K562 (cell line): ENCODE measurements at regions not wholly inside any gene's neighbourhood (a gene's known extent, or its start where the extent isn't known, plus 50 kb on each side); places are given as distances from the start of the nearest gene placed in this dataset.

Source experiments
- MAX ChIP-seq: sonication (generic); formaldehyde crosslinking; IDR thresholded peaks from 2 replicates; pipeline ENCODE4 v1.9.0; 2022; ENCODE audit warnings: mild to moderate bottlenecking, missing genetic modification reagents
- POLR2A ChIP-seq: fragments of 450-650 bp; conservative IDR thresholded peaks from 2 replicates; pipeline ENCODE4 v1.6.1; 2016
- SMARCB1 ChIP-seq: IDR thresholded peaks from 2 replicates; pipeline ENCODE4 v1.6.1; 2011; ENCODE audit warnings: improper control_type of control experiment, low read depth; ENCODE audit not compliant: insufficient read length
- ZNF174 ChIP-seq: fragments of 250-450 bp; sonication (Bioruptor Pico); IDR thresholded peaks from 2 replicates; pipeline ENCODE4 v1.4.0; 2020; ENCODE audit warnings: mild to moderate bottlenecking
- TF ChIP-seq, protein P1 (sequence below): fragments of 450-650 bp; IDR thresholded peaks from 2 replicates; pipeline ENCODE4 v1.6.1; 2016; ENCODE audit warnings: antibody characterized with exemption

DNA sequence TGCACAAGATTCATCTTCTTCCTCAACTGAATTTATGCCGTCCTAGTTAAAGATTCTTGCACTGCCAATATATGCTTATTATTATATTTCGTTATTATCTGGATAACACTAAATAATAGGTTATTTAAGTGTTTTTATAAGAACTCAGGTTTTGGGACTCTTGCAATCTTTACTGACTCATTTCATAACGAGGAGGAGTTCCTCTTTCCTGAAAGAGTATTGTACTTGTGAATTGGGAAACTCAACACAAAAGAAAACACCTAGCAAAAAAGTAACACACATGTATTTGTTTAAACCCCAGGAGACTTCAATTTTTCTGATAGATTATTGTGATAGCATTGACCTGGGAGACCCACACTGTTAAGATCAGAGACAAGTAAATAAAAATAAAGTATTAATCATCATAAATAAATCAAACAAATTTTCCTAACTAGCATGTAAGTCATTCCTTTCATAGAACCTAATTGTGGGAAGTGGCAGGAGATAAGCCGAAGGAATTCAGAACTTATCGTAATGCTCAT lies 505.8 kb downstream of the KCNJ2 start:
- no peak for TF ChIP-seq SMARCB1
- no peak for TF ChIP-seq POLR2A
- no peak for TF ChIP-seq ZNF174 (CRISPR knock-in tag)
- no peak for TF ChIP-seq MAX (CRISPR knock-in tag)
- TF ChIP-seq, protein P1, sequence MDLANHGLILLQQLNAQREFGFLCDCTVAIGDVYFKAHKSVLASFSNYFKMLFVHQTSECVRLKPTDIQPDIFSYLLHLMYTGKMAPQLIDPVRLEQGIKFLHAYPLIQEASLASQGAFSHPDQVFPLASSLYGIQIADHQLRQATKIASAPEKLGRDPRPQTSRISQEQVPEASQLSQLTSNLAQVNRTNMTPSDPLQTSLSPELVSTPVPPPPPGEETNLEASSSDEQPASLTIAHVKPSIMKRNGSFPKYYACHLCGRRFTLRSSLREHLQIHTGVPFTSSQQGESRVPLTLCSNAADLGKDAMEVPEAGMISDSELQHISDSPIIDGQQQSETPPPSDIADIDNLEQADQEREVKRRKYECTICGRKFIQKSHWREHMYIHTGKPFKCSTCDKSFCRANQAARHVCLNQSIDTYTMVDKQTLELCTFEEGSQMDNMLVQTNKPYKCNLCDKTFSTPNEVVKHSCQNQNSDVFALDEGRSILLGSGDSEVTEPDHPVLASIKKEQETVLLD: no peak
